Retina (tissue), 1 donor: ENCODE measurements at regions not wholly inside any gene's neighbourhood (a gene's known extent, or its start where the extent isn't known, plus 50 kb on each side); places are given as distances from the start of the nearest gene placed in this dataset.
"Not testable (repeated sequence)": the region's sequence is repeated elsewhere in the genome, so short reads cannot be mapped to it uniquely, and the experiment has no call there.

ENCODE experiments used
- DNase-seq: peaks from one replicate; pipeline ENCODE4 v3.0.0-alpha.2; 2016

- no peak for DNase-seq
Observed at GRCh38 chr7:51639661-51640334, 323.2 kb upstream of the COBL start.

GRCh38 chr7:51636503-51636902 lies 319.9 kb upstream of the COBL start:
- no peak for DNase-seq

GRCh38 chr7:51635775-51636174 lies 319.2 kb upstream of the COBL start:
- no peak for DNase-seq

GRCh38 chr7:51634538-51634937 lies 317.9 kb upstream of the COBL start:
- no peak for DNase-seq

GRCh38 chr7:51634025-51634424 lies 317.4 kb upstream of the COBL start:
- DNase-seq, result no peak

GRCh38 chr7:51633596-51633995 lies 317.0 kb upstream of the COBL start:
- DNase-seq, result no peak

- no peak for DNase-seq
Observed at GRCh38 chr7:51633006-51633405, 316.4 kb upstream of the COBL start.

GRCh38 chr7:51630933-51631332 lies 314.3 kb upstream of the COBL start:
- DNase-seq, result no peak

- DNase-seq, result no peak
Observed at GRCh38 chr7:51629206-51629605, 312.6 kb upstream of the COBL start.

GRCh38 chr7:51621956-51622355 lies 305.3 kb upstream of the COBL start:
- DNase-seq, result no peak

GRCh38 chr7:51620706-51621105 lies 304.1 kb upstream of the COBL start:
- DNase-seq, result no peak

- DNase-seq, result no peak
Observed at GRCh38 chr7:51619880-51620279, 303.3 kb upstream of the COBL start.

GRCh38 chr7:51617686-51618085 lies 301.1 kb upstream of the COBL start:
- DNase-seq, result no peak

- DNase-seq, result no peak
Observed at GRCh38 chr7:51613911-51614357, 297.3 kb upstream of the COBL start.

- no peak for DNase-seq
Observed at GRCh38 chr7:51611937-51612336, 295.3 kb upstream of the COBL start.

- DNase-seq, result no peak
Observed at GRCh38 chr7:51607447-51607846, 290.8 kb upstream of the COBL start.

GRCh38 chr7:51606601-51607154 lies 290.1 kb upstream of the COBL start:
- no peak for DNase-seq

GRCh38 chr7:51602376-51602775 lies 285.8 kb upstream of the COBL start:
- peak; percentile 15 for DNase-seq

GRCh38 chr7:51601461-51601860 lies 284.9 kb upstream of the COBL start:
- DNase-seq, result no peak

- DNase-seq, result not testable (repeated sequence)
Observed at GRCh38 chr7:51599935-51600334, 283.3 kb upstream of the COBL start.

- no peak for DNase-seq
Observed at GRCh38 chr7:51593628-51594027, 277.0 kb upstream of the COBL start.

GRCh38 chr7:51592842-51593599 lies 276.4 kb upstream of the COBL start:
- peak; percentile 31 for DNase-seq

- no peak for DNase-seq
Observed at GRCh38 chr7:51591223-51591622, 274.6 kb upstream of the COBL start.

- DNase-seq, result no peak
Observed at GRCh38 chr7:51590746-51591145, 274.1 kb upstream of the COBL start.
